ENCODE measurements at regions not wholly inside any gene's neighbourhood (a gene's known extent, or its start where the extent isn't known, plus 50 kb on each side); places are given as distances from the start of the nearest gene placed in this dataset.

GRCh38 chr4:129342819-129343408 lies 247.0 kb downstream of the C4orf33 start:
- TF ChIP-seq FOXM1 (IDR thresholded peaks at IDR 0.05; ENCODE audit: borderline replicate concordance), result no peak
- TF ChIP-seq BHLHE40 (IDR thresholded peaks at IDR 0.05; ENCODE audit: borderline replicate concordance), result no peak
- TF ChIP-seq TARDBP (IDR thresholded peaks at IDR 0.05), result no peak
- no peak for TF ChIP-seq SP1 (IDR thresholded peaks at IDR 0.05)
- TF ChIP-seq HDGF (IDR thresholded peaks at IDR 0.05; ENCODE audit: borderline replicate concordance), result no peak
- no peak for TF ChIP-seq ZNF384 (IDR thresholded peaks at IDR 0.05)
- no peak for TF ChIP-seq ARNT (IDR thresholded peaks at IDR 0.05)
- no peak for TF ChIP-seq PKNOX1 (IDR thresholded peaks at IDR 0.05)
- no peak for TF ChIP-seq L3MBTL2 (conservative IDR thresholded peaks at IDR 0.05)
- TF ChIP-seq FOXA1 (IDR thresholded peaks at IDR 0.05), result no peak
- no peak for TF ChIP-seq SUZ12 (IDR thresholded peaks at IDR 0.05)

Data from HEK293T (cell line).